Uterus (tissue), 3 donors: ENCODE measurements at regions not wholly inside any gene's neighbourhood (a gene's known extent, or its start where the extent isn't known, plus 50 kb on each side); places are given as distances from the start of the nearest gene placed in this dataset.
A peak's percentile ranks its signal among the peaks of the same experiment; 100 is the strongest.

ENCODE experiments used
- DNase-seq, 2 donors: peaks; one replicate each; pipeline ENCODE4 v3.0.0-alpha.2; 2019 to 2020
- H3K27ac ChIP-seq, 2 donors: fragments of 200-600 bp; sonication (generic); 1 replicate in 1 of 2; 2 replicates in 1 of 2; pipeline ENCODE4 v1.5.1; 2016 to 2018
- H3K27me3 ChIP-seq, 2 donors: fragments of 200-600 bp; sonication (generic); one replicate each; pipeline ENCODE4 v1.5.1; 2018 to 2019; ENCODE audit warnings: control low read depth in 1 of 2
- H3K36me3 ChIP-seq, 2 donors: fragments of 200-600 bp; sonication (generic); one replicate each; pipeline ENCODE4 v1.5.1; 2019; ENCODE audit warnings: control low read depth in 1 of 2
- H3K4me1 ChIP-seq, 2 donors: fragments of 200-600 bp; sonication (generic); one replicate each; pipeline ENCODE4 v1.5.1; 2018 to 2019; ENCODE audit warnings: control low read depth in 1 of 2
- H3K4me3 ChIP-seq, 2 donors: fragments of 200-600 bp; sonication (generic); 1 replicate in 1 of 2; 2 replicates in 1 of 2; pipeline ENCODE4 v1.5.1; 2018 to 2019; ENCODE audit warnings: mild to moderate bottlenecking in 1 of 2
- H3K9me3 ChIP-seq, 2 donors: fragments of 200-600 bp; sonication (generic); one replicate each; pipeline ENCODE4 v1.5.1; 2019; ENCODE audit warnings: control low read depth in 1 of 2
- POLR2A ChIP-seq, 2 donors: fragments of 450-650 bp; IDR thresholded peaks; one replicate each; pipeline ENCODE4 v1.6.1; 2016; ENCODE audit warnings: antibody characterized with exemption in 2 of 2, mild to moderate bottlenecking in 1 of 2, moderate library complexity in 1 of 2
- intact Hi-C: fragments of 100-400 bp; cut with DNase I; formaldehyde crosslinking; loops from one replicate; pipeline ENCODE4 v1.15.1; 2023; ENCODE audit warnings: low total_unique reads
- TF ChIP-seq, protein P1 (sequence below), 4 experiments: fragments of 200-600 bp in 2 of 4; fragments of 450-650 bp in 2 of 4; sonication (generic) in 2 of 4; IDR thresholded peaks; one replicate each; pipeline ENCODE4 v1.5.1; 2016 to 2019; ENCODE audit warnings: antibody characterized with exemption in 4 of 4, mild to moderate bottlenecking in 2 of 4, moderate library complexity in 1 of 4
- donor health status: DM: yes; HTN: yes; CAD: no.

GRCh38 chr15:62498712-62499111 is 333.6 kb upstream of the C2CD4B start:
- intact Hi-C loops = no loop called here
- TF ChIP-seq, protein P1, sequence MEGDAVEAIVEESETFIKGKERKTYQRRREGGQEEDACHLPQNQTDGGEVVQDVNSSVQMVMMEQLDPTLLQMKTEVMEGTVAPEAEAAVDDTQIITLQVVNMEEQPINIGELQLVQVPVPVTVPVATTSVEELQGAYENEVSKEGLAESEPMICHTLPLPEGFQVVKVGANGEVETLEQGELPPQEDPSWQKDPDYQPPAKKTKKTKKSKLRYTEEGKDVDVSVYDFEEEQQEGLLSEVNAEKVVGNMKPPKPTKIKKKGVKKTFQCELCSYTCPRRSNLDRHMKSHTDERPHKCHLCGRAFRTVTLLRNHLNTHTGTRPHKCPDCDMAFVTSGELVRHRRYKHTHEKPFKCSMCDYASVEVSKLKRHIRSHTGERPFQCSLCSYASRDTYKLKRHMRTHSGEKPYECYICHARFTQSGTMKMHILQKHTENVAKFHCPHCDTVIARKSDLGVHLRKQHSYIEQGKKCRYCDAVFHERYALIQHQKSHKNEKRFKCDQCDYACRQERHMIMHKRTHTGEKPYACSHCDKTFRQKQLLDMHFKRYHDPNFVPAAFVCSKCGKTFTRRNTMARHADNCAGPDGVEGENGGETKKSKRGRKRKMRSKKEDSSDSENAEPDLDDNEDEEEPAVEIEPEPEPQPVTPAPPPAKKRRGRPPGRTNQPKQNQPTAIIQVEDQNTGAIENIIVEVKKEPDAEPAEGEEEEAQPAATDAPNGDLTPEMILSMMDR (IDR thresholded peaks at IDR 0.05) = no peak
- TF ChIP-seq POLR2A (IDR thresholded peaks at IDR 0.05) = no peak
- H3K4me1 ChIP-seq = no peaks in the 10 kb centered on the region
- no peak for DNase-seq
- H3K27ac ChIP-seq = no peak overlapping the region
- H3K36me3 ChIP-seq = no peaks in the 10 kb centered on the region
- no peaks in the 10 kb centered on the region for H3K9me3 ChIP-seq
- no peak overlapping the region for H3K4me3 ChIP-seq
- H3K27me3 ChIP-seq = no peaks in the 10 kb centered on the region

- Histone ChIP-seq H3K27ac (no peak overlapping the region), H3K27me3 (no peaks in the 10 kb centered on the region), H3K4me3 (no peak overlapping the region), H3K9me3 (no peaks in the 10 kb centered on the region), H3K4me1 (no peaks in the 10 kb centered on the region), H3K36me3 (no peaks in the 10 kb centered on the region)
- intact Hi-C loops = no loop called here
- TF ChIP-seq, protein P1 (IDR thresholded peaks at IDR 0.05) = no peak
- no peak for TF ChIP-seq POLR2A (IDR thresholded peaks at IDR 0.05)
- no peak for DNase-seq
These were observed 335.2 kb upstream of the C2CD4B start for GRCh38 chr15:62500325-62500724.

DNA sequence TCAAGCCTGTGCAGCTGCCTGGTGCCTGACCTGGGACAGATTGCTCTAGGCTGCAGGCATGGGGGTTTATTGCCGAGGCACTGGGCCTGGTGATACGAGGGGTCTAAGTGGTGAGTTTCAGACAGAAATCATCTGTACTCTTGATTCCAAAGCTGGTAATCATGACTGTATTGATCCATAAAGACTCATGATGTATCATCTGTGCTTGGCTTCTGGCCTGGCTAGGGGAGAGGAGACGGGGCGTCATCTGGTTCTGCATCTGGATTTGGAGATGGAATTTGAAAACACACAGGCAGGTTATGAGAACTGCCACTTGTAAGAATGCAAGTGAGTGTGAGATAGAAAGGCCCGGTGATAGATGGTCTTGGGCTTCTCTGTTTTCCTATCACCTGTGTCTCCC is 337.4 kb upstream of the C2CD4B start:
- Histone ChIP-seq H3K36me3 (no peaks in the 10 kb centered on the region), H3K9me3 (no peaks in the 10 kb centered on the region), H3K27me3 (no peaks in the 10 kb centered on the region), H3K27ac (no peak overlapping the region), H3K4me3 (no peak overlapping the region), H3K4me1 (no peaks in the 10 kb centered on the region)
- intact Hi-C loops = no loop called here
- DNase-seq = no peak
- TF ChIP-seq, protein P1 (IDR thresholded peaks at IDR 0.05) = no peak
- TF ChIP-seq POLR2A (IDR thresholded peaks at IDR 0.05) = no peak

- no peak overlapping the region for H3K27ac ChIP-seq
These were observed 338.4 kb upstream of the C2CD4B start for GRCh38 chr15:62503451-62503850.

GRCh38 chr15:62505762-62506161 is 340.7 kb upstream of the C2CD4B start:
- H3K4me1 ChIP-seq = no peaks in the 10 kb centered on the region
- H3K27ac ChIP-seq = peak overlapping the region in 1 of 2 donors; percentile 43
- H3K36me3 ChIP-seq = no peaks in the 10 kb centered on the region
- DNase-seq = no peak
- H3K27me3 ChIP-seq = no peaks in the 10 kb centered on the region
- H3K4me3 ChIP-seq = no peak overlapping the region
- intact Hi-C loops = no loop called here
- no peak for TF ChIP-seq POLR2A (IDR thresholded peaks at IDR 0.05)
- TF ChIP-seq, protein P1 (IDR thresholded peaks at IDR 0.05) = no peak
- H3K9me3 ChIP-seq = no peaks in the 10 kb centered on the region

More at GRCh38 chr15:62503451-62503850, 338.4 kb upstream of the C2CD4B start:
- Histone ChIP-seq H3K36me3 (no peaks in the 10 kb centered on the region), H3K4me1 (no peaks in the 10 kb centered on the region), H3K27me3 (no peaks in the 10 kb centered on the region), H3K9me3 (no peaks in the 10 kb centered on the region), H3K4me3 (no peak overlapping the region)
- peak in 1 of 2 donors; percentile 47 for DNase-seq
- TF ChIP-seq, protein P1 (IDR thresholded peaks at IDR 0.05) = no peak
- TF ChIP-seq POLR2A (IDR thresholded peaks at IDR 0.05) = no peak
- intact Hi-C loops = no loop called here
